HCT116 (cell line): ENCODE measurements at regions not wholly inside any gene's neighbourhood (a gene's known extent, or its start where the extent isn't known, plus 50 kb on each side); places are given as distances from the start of the nearest gene placed in this dataset.

Experiments
- ATAC-seq: fragments of 200-7000 bp; cut with Tn5 transposase; 2 replicates; pipeline ENCODE4 v1.9.1; 2020; ENCODE audit warnings: mild to moderate bottlenecking, moderate library complexity
- BruUV-seq: library from RNA; stranded (reverse); fragments of 400-500 nt; replicated peaks from 2 replicates; lab custom pipeline; 2021; lab: Mats Ljungman, UMichigan
- CTCF ChIA-PET: fragments of 300-600 bp; sonication (Branson Sonifier 250); formaldehyde crosslinking; loops from one replicate; lab custom pipeline; 2021; ENCODE audit warnings: antibody characterized with exemption; lab: Charles Lee
- POLR2A ChIA-PET: fragments of 300-600, 350-600 bp; sonication (Branson Sonifier 250); formaldehyde crosslinking; loops from one replicate; lab custom pipeline; 2021; ENCODE audit warnings: antibody characterized with exemption; lab: Charles Lee
- RAD21 ChIA-PET, 2 experiments: fragments of 300-600 bp; sonication (Branson Sonifier 250); formaldehyde crosslinking; loops; one replicate each; lab custom pipeline; 2023; ENCODE audit warnings: low total read pairs in 2 of 2; ENCODE audit not compliant: uncharacterized antibody in 2 of 2, unreplicated experiment in 2 of 2, low non-redundant PET in 1 of 2; lab: Charles Lee
- DNase-seq: peaks from one replicate; pipeline ENCODE4 v3.0.0-alpha.2; 2010; ENCODE audit warnings: low read depth, low spot score
- H2AFZ ChIP-seq: fragments of 200-600 bp; shearing (Covaris generic), sonication (generic); 2 replicates; pipeline ENCODE4 v1.6.1; 2017; ENCODE audit warnings: low read depth, mixed run types, mixed read lengths, antibody characterized with exemption, low read length; ENCODE audit not compliant: poor library complexity, severe bottlenecking
- H3K27ac ChIP-seq: 2 replicates; pipeline ENCODE4 v1.5.1; 2012; ENCODE audit warnings: low read depth, low read length
- H3K27me3 ChIP-seq: fragments of 200-600 bp; sonication (generic); 2 replicates; pipeline ENCODE4 v1.6.1; 2016; ENCODE audit warnings: mixed run types, low read length, mixed read lengths; ENCODE audit not compliant: insufficient read depth
- H3K36me3 ChIP-seq, 2 experiments: fragments of 200-500 bp in 1 of 2; fragments of 200-600 bp in 1 of 2; sonication (Bioruptor generic) in 1 of 2; sonication (generic) in 1 of 2; 2 replicates each; pipeline versions ENCODE4 v1.5.1 to v1.6.1; 2014 to 2016; ENCODE audit warnings: low read length in 2 of 2, inconsistent platforms in 1 of 2, mixed read lengths in 1 of 2, mixed run types in 1 of 2; ENCODE audit not compliant: insufficient read depth in 2 of 2, control insufficient read depth in 1 of 2
- H3K4me1 ChIP-seq, 2 experiments: fragments of 200-600 bp in 1 of 2; sonication (generic) in 1 of 2; 2 replicates each; pipeline versions ENCODE4 v1.5.1 to v1.6.1; 2012 to 2017; ENCODE audit warnings: low read length in 2 of 2, inconsistent platforms in 1 of 2, mild to moderate bottlenecking in 1 of 2, mixed read lengths in 1 of 2, mixed run types in 1 of 2, moderate library complexity in 1 of 2; ENCODE audit not compliant: insufficient read depth in 2 of 2, control insufficient read depth in 1 of 2
- H3K4me2 ChIP-seq: fragments of 200-600 bp; sonication (generic); 2 replicates; pipeline ENCODE4 v1.6.1; 2017; ENCODE audit warnings: mixed run types, low read length, mixed read lengths
- H3K4me3 ChIP-seq, 2 experiments: fragments of 200-600 bp in 1 of 2; sonication (generic) in 1 of 2; replicated peaks in 1 of 2; 2 replicates each; pipeline ENCODE4 v1.5.1; 2011 to 2016; ENCODE audit warnings: low read length in 2 of 2, control low read depth in 1 of 2, low read depth in 1 of 2, mild to moderate bottlenecking in 1 of 2, mixed read lengths in 1 of 2, mixed run types in 1 of 2
- H3K79me2 ChIP-seq: fragments of 200-600 bp; sonication (generic); 2 replicates; pipeline ENCODE4 v1.6.1; 2017; ENCODE audit warnings: mild to moderate bottlenecking, mixed run types, low read length, moderate library complexity, mixed read lengths; ENCODE audit not compliant: insufficient read depth
- H3K9ac ChIP-seq: fragments of 200-600 bp; sonication (generic); 2 replicates; pipeline ENCODE4 v1.6.1; 2016; ENCODE audit warnings: low read length, mixed read lengths
- H3K9me2 ChIP-seq: fragments of 200-600 bp; sonication (generic), shearing (Covaris generic); 2 replicates; pipeline ENCODE4 v1.6.1; 2017; ENCODE audit warnings: mixed run types, mild to moderate bottlenecking, moderate library complexity; ENCODE audit not compliant: insufficient read depth
- H3K9me3 ChIP-seq, 2 experiments: fragments of 200-500 bp in 1 of 2; fragments of 200-600 bp in 1 of 2; sonication (Bioruptor generic) in 1 of 2; sonication (generic) in 1 of 2; 2 replicates each; pipeline ENCODE4 v1.6.1; 2014 to 2017; ENCODE audit warnings: low read length in 2 of 2, mixed read lengths in 2 of 2, inconsistent platforms in 1 of 2, low read depth in 1 of 2, mild to moderate bottlenecking in 1 of 2, mixed run types in 1 of 2, moderate library complexity in 1 of 2; ENCODE audit not compliant: control insufficient read depth in 1 of 2, insufficient read depth in 1 of 2
- H4K20me1 ChIP-seq: fragments of 200-600 bp; sonication (generic), shearing (Covaris generic); 2 replicates; pipeline ENCODE4 v1.6.1; 2017; ENCODE audit warnings: mixed run types, mild to moderate bottlenecking, moderate library complexity; ENCODE audit not compliant: insufficient read depth
- CEBPB ChIP-seq: IDR thresholded peaks from 2 replicates; pipeline ENCODE4 v1.6.1; 2012; ENCODE audit warnings: low read depth
- EGR1 ChIP-seq: IDR thresholded peaks from 2 replicates; pipeline ENCODE4 v1.6.1; 2012; ENCODE audit warnings: low read depth
- EZH2 ChIP-seq: fragments of 200-600 bp; sonication (generic); IDR thresholded peaks from 2 replicates; pipeline ENCODE4 v1.6.1; 2017; ENCODE audit warnings: antibody characterized with exemption, mixed run types
- EZH2phosphoT487 ChIP-seq: fragments of 200-600 bp; IDR thresholded peaks from 2 replicates; pipeline ENCODE4 v1.6.1; 2018; ENCODE audit warnings: antibody characterized with exemption, borderline replicate concordance
- RAD21 ChIP-seq: IDR thresholded peaks from 2 replicates; pipeline ENCODE4 v1.6.1; 2012; ENCODE audit warnings: low read depth, mild to moderate bottlenecking
- SP1 ChIP-seq: IDR thresholded peaks from 2 replicates; pipeline ENCODE4 v1.6.1; 2012; ENCODE audit warnings: low read depth
- SRF ChIP-seq: IDR thresholded peaks from 2 replicates; pipeline ENCODE4 v1.6.1; 2012; ENCODE audit warnings: low read depth
- YY1 ChIP-seq: IDR thresholded peaks from 2 replicates; pipeline ENCODE4 v1.6.1; 2011; ENCODE audit warnings: low read length, low read depth, moderate library complexity, mild to moderate bottlenecking; ENCODE audit not compliant: insufficient replicate concordance; ENCODE audit errors: extremely low read depth
- ZFX ChIP-seq: fragments of 450-650 bp; IDR thresholded peaks from 2 replicates; pipeline ENCODE4 v1.6.1; 2017
- ZNF274 ChIP-seq: fragments of 200-500 bp; sonication (Bioruptor generic); IDR thresholded peaks from 2 replicates; pipeline ENCODE4 v1.6.1; 2014; ENCODE audit warnings: mild to moderate bottlenecking, low read depth, low read length, inconsistent platforms
- intact Hi-C: fragments of 100-400 bp; cut with micrococcal nuclease; formaldehyde crosslinking; loops from 2 replicates; pipeline ENCODE4 v1.10.0; 2022
- TF ChIP-seq, protein P1 (sequence below): IDR thresholded peaks from 2 replicates; pipeline ENCODE4 v1.6.1; 2011; ENCODE audit warnings: mild to moderate bottlenecking, low read length, moderate library complexity; ENCODE audit not compliant: insufficient replicate concordance; ENCODE audit errors: extremely low read depth
- TF ChIP-seq, protein P2 (sequence below), 3 experiments: fragments of 200-600 bp in 1 of 3; sonication (generic) in 1 of 3; IDR thresholded peaks in 2 of 3; conservative IDR thresholded peaks in 1 of 3; 2 replicates each; pipeline ENCODE4 v1.5.1; 2012 to 2017; ENCODE audit warnings: low read depth in 2 of 3, low read length in 2 of 3, antibody characterized with exemption in 1 of 3, borderline replicate concordance in 1 of 3, control low read depth in 1 of 3, mild to moderate bottlenecking in 1 of 3, mixed read lengths in 1 of 3, mixed run types in 1 of 3, moderate library complexity in 1 of 3; ENCODE audit not compliant: insufficient read depth in 1 of 3
- TF ChIP-seq, protein P3 (sequence below): IDR thresholded peaks from 2 replicates; pipeline ENCODE4 v1.6.1; 2012; ENCODE audit warnings: low read depth

DNA sequence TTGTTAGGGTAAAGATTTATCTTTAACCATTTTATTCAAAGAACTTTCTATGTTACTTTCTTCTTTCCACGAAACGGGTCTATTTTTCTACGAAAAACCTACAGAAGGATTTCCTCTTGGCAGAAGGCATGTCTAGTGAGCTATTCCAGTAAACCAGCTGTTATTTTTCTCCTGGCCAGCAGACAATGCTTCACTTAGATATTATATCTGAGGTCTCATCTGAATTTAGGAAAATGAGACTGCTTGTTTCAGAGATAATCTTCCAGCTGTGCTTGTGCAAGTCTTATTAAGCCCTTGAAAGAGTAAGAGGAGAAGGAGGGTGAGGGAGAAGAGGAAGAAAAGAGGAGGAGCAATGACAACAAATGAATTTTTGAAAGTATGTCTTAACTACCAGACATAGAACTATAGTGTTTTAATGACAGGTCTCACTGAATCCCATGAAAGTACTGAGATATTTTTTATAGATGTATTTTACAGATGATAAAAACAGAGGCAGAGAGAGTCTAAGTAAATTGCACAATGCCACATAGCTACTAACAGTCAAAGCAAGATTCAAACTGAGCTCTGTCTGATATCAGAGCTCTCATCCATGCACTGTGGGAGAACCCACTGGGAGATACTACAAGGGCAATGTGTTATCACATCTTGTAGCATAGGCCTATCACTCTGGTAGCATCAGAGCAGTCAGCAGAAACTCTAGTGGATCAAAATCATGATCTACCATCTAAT, 54.6 kb upstream of the SAMSN1 start:
- Histone ChIP-seq H2AFZ (no peak overlapping the region), H3K9ac (no peak overlapping the region), H3K27me3 (no peaks in the 10 kb centered on the region), H3K36me3 (no peaks in the 10 kb centered on the region), H3K9me3 (no peaks in the 10 kb centered on the region), H3K4me1 (no peaks in the 10 kb centered on the region), H4K20me1 (no peaks in the 10 kb centered on the region), H3K27ac (no peak overlapping the region), H3K9me2 (no peaks in the 10 kb centered on the region), H3K79me2 (no peaks in the 10 kb centered on the region), H3K4me3 (no peak overlapping the region), H3K4me2 (no peak overlapping the region)
- RAD21 ChIA-PET: no interaction called here
- intact Hi-C loops: no loop called here
- TF ChIP-seq EZH2 (no peak), YY1 (no peak), SRF (no peak), ZNF274 (no peak), EGR1 (no peak), RAD21 (no peak), SP1 (no peak), ZFX (no peak), CEBPB (no peak), EZH2phosphoT487 (no peak)
- TF ChIP-seq, protein P1, sequence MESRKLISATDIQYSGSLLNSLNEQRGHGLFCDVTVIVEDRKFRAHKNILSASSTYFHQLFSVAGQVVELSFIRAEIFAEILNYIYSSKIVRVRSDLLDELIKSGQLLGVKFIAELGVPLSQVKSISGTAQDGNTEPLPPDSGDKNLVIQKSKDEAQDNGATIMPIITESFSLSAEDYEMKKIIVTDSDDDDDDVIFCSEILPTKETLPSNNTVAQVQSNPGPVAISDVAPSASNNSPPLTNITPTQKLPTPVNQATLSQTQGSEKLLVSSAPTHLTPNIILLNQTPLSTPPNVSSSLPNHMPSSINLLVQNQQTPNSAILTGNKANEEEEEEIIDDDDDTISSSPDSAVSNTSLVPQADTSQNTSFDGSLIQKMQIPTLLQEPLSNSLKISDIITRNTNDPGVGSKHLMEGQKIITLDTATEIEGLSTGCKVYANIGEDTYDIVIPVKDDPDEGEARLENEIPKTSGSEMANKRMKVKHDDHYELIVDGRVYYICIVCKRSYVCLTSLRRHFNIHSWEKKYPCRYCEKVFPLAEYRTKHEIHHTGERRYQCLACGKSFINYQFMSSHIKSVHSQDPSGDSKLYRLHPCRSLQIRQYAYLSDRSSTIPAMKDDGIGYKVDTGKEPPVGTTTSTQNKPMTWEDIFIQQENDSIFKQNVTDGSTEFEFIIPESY: no peak
- TF ChIP-seq, protein P2, sequence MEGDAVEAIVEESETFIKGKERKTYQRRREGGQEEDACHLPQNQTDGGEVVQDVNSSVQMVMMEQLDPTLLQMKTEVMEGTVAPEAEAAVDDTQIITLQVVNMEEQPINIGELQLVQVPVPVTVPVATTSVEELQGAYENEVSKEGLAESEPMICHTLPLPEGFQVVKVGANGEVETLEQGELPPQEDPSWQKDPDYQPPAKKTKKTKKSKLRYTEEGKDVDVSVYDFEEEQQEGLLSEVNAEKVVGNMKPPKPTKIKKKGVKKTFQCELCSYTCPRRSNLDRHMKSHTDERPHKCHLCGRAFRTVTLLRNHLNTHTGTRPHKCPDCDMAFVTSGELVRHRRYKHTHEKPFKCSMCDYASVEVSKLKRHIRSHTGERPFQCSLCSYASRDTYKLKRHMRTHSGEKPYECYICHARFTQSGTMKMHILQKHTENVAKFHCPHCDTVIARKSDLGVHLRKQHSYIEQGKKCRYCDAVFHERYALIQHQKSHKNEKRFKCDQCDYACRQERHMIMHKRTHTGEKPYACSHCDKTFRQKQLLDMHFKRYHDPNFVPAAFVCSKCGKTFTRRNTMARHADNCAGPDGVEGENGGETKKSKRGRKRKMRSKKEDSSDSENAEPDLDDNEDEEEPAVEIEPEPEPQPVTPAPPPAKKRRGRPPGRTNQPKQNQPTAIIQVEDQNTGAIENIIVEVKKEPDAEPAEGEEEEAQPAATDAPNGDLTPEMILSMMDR (IDR thresholded peaks at IDR 0.05 in 2 of 3, conservative IDR thresholded peaks at IDR 0.05 in 1 of 3; ENCODE audit: borderline replicate concordance in 1 of 3, insufficient read depth in 1 of 3, low read depth in 2 of 3, low read length in 2 of 3): no peak
- TF ChIP-seq, protein P3, sequence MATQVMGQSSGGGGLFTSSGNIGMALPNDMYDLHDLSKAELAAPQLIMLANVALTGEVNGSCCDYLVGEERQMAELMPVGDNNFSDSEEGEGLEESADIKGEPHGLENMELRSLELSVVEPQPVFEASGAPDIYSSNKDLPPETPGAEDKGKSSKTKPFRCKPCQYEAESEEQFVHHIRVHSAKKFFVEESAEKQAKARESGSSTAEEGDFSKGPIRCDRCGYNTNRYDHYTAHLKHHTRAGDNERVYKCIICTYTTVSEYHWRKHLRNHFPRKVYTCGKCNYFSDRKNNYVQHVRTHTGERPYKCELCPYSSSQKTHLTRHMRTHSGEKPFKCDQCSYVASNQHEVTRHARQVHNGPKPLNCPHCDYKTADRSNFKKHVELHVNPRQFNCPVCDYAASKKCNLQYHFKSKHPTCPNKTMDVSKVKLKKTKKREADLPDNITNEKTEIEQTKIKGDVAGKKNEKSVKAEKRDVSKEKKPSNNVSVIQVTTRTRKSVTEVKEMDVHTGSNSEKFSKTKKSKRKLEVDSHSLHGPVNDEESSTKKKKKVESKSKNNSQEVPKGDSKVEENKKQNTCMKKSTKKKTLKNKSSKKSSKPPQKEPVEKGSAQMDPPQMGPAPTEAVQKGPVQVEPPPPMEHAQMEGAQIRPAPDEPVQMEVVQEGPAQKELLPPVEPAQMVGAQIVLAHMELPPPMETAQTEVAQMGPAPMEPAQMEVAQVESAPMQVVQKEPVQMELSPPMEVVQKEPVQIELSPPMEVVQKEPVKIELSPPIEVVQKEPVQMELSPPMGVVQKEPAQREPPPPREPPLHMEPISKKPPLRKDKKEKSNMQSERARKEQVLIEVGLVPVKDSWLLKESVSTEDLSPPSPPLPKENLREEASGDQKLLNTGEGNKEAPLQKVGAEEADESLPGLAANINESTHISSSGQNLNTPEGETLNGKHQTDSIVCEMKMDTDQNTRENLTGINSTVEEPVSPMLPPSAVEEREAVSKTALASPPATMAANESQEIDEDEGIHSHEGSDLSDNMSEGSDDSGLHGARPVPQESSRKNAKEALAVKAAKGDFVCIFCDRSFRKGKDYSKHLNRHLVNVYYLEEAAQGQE: no peak
- no peak for DNase-seq
- no TSS peak for BruUV-seq
- CTCF ChIA-PET: no interaction called here
- no peak for ATAC-seq
- POLR2A ChIA-PET: no interaction called here
